HG03575 (cell line): ENCODE measurements at regions not wholly inside any gene's neighbourhood (a gene's known extent, or its start where the extent isn't known, plus 50 kb on each side); places are given as distances from the start of the nearest gene placed in this dataset.
"Not testable (repeated sequence)": the region's sequence is repeated elsewhere in the genome, so short reads cannot be mapped to it uniquely, and the experiment has no call there.

ENCODE experiments used
- ATAC-seq: cut with Tn5 transposase; IDR thresholded peaks from one replicate; pipeline ENCODE4 v1.9.1; 2021; ENCODE audit not compliant: unreplicated experiment, insufficient number of reproducible peaks, low FRiP score; ENCODE audit errors: extremely low read depth

GRCh38 chr4:173758132-173758531, 228.1 kb upstream of the HAND2 start:
- no peak for ATAC-seq

GRCh38 chr4:173753408-173753807, 223.4 kb upstream of the HAND2 start:
- ATAC-seq, result no peak

GRCh38 chr4:173752610-173753230, 222.7 kb upstream of the HAND2 start:
- no peak for ATAC-seq

- no peak for ATAC-seq
These were observed 218.3 kb upstream of the HAND2 start for GRCh38 chr4:173748353-173748752.

GRCh38 chr4:173747537-173748257, 217.7 kb upstream of the HAND2 start:
- ATAC-seq, result no peak

- ATAC-seq, result no peak
These were observed 216.4 kb upstream of the HAND2 start for GRCh38 chr4:173746424-173746823.

- ATAC-seq, result no peak
These were observed 215.7 kb upstream of the HAND2 start for GRCh38 chr4:173745765-173746164.

- ATAC-seq, result no peak
These were observed 206.8 kb upstream of the HAND2 start for GRCh38 chr4:173736840-173737239.

- no peak for ATAC-seq
These were observed 205.6 kb upstream of the HAND2 start for GRCh38 chr4:173735585-173735984.

- no peak for ATAC-seq
These were observed 205.0 kb upstream of the HAND2 start for GRCh38 chr4:173735049-173735448.

- ATAC-seq, result no peak
These were observed 201.2 kb upstream of the HAND2 start for GRCh38 chr4:173731257-173731656.

- no peak for ATAC-seq
These were observed 192.0 kb upstream of the HAND2 start for GRCh38 chr4:173722075-173722474.

- ATAC-seq, result not testable (repeated sequence)
These were observed 188.5 kb upstream of the HAND2 start for GRCh38 chr4:173718504-173718903.

- no peak for ATAC-seq
These were observed 187.6 kb upstream of the HAND2 start for GRCh38 chr4:173717581-173717980.

GRCh38 chr4:173714456-173714855, 184.4 kb upstream of the HAND2 start:
- no peak for ATAC-seq

- ATAC-seq, result no peak
These were observed 183.0 kb upstream of the HAND2 start for GRCh38 chr4:173713026-173713425.

GRCh38 chr4:173707658-173708419, 177.8 kb upstream of the HAND2 start:
- ATAC-seq, result no peak

- no peak for ATAC-seq
These were observed 174.2 kb upstream of the HAND2 start for GRCh38 chr4:173704201-173704600.

GRCh38 chr4:173703021-173703420, 173.0 kb upstream of the HAND2 start:
- ATAC-seq, result no peak

GRCh38 chr4:173700650-173701049, 170.6 kb upstream of the HAND2 start:
- ATAC-seq, result no peak
